Caco-2 (cell line): ENCODE measurements at regions not wholly inside any gene's neighbourhood (a gene's known extent, or its start where the extent isn't known, plus 50 kb on each side); places are given as distances from the start of the nearest gene placed in this dataset.

Experiments
- BruUV-seq: library from RNA; stranded (reverse); fragments of 400-500 nt; replicated peaks from 2 replicates; lab custom pipeline; 2021; lab: Mats Ljungman, UMichigan
- CTCF ChIA-PET: fragments of 300-600 bp; sonication (Branson Sonifier 250); formaldehyde crosslinking; loops from one replicate; lab custom pipeline; 2022; ENCODE audit warnings: antibody characterized with exemption; lab: Charles Lee
- POLR2A ChIA-PET: fragments of 300-600 bp; sonication (Branson Sonifier 250); formaldehyde crosslinking; loops from one replicate; lab custom pipeline; 2022; ENCODE audit warnings: antibody characterized with exemption; lab: Charles Lee
- DNase-seq, 2 experiments: peaks; one replicate each; pipeline versions ENCODE4 v3.0.0 to v3.0.0-alpha.2; 2020 to 2022
- H3K27me3 ChIP-seq: replicated peaks from 2 replicates; pipeline ENCODE4 v1.6.0; 2011; ENCODE audit warnings: low read length; ENCODE audit not compliant: control insufficient read depth, insufficient read depth
- H3K36me3 ChIP-seq: 2 replicates; pipeline ENCODE4 v1.5.1; 2011; ENCODE audit warnings: low read length; ENCODE audit not compliant: control insufficient read depth, insufficient read depth
- H3K4me1 ChIP-seq: fragments of 250-450 bp; sonication (Bioruptor Pico); 2 replicates; pipeline ENCODE4 v1.5.1; 2020; ENCODE audit warnings: mild to moderate bottlenecking
- H3K4me3 ChIP-seq: 2 replicates; pipeline ENCODE4 v1.5.1; 2011; ENCODE audit warnings: low read depth, mild to moderate bottlenecking, control low read depth, low read length
- H3K9me3 ChIP-seq: fragments of 250-450 bp; sonication (Bioruptor Pico); 2 replicates; pipeline ENCODE4 v1.5.1; 2020; ENCODE audit warnings: mild to moderate bottlenecking, moderate library complexity
- H3K27ac Mint-ChIP-seq: one replicate; pipeline ENCODE4 v1.8.0; 2022; ENCODE audit warnings: mixed read lengths; ENCODE audit not compliant: unreplicated experiment
- H3K27me3 Mint-ChIP-seq: one replicate; pipeline ENCODE4 v1.8.0; 2022; ENCODE audit warnings: mixed read lengths; ENCODE audit not compliant: insufficient read depth, unreplicated experiment
- H3K36me3 Mint-ChIP-seq: one replicate; pipeline ENCODE4 v1.8.0; 2022; ENCODE audit warnings: mild to moderate bottlenecking, mixed read lengths; ENCODE audit not compliant: insufficient read depth, unreplicated experiment
- H3K4me1 Mint-ChIP-seq: one replicate; pipeline ENCODE4 v1.8.0; 2022; ENCODE audit warnings: low read depth, mixed read lengths; ENCODE audit not compliant: unreplicated experiment
- H3K4me3 Mint-ChIP-seq: one replicate; pipeline ENCODE4 v1.8.0; 2022; ENCODE audit warnings: mild to moderate bottlenecking, moderate library complexity, mixed read lengths; ENCODE audit not compliant: unreplicated experiment
- H3K9me3 Mint-ChIP-seq: one replicate; pipeline ENCODE4 v1.8.0; 2022; ENCODE audit warnings: mixed read lengths; ENCODE audit not compliant: unreplicated experiment
- intact Hi-C: fragments of 100-400 bp; cut with micrococcal nuclease; formaldehyde crosslinking; loops from one replicate; pipeline ENCODE4 v1.10.0; 2022; ENCODE audit not compliant: unreplicated experiment
- TF ChIP-seq, protein P1 (sequence below), 2 experiments: fragments of 200-600 bp in 1 of 2; IDR thresholded peaks; 1 replicate in 1 of 2; 2 replicates in 1 of 2; pipeline versions ENCODE4 v1.5.1 to v1.8.0; 2011 to 2022; ENCODE audit warnings: antibody characterized with exemption in 1 of 2, control low read depth in 1 of 2, inconsistent platforms in 1 of 2, low read depth in 1 of 2, low read length in 1 of 2, mild to moderate bottlenecking in 1 of 2, moderate library complexity in 1 of 2; ENCODE audit not compliant: insufficient read depth in 1 of 2, severe bottlenecking in 1 of 2, unreplicated experiment in 1 of 2

DNA sequence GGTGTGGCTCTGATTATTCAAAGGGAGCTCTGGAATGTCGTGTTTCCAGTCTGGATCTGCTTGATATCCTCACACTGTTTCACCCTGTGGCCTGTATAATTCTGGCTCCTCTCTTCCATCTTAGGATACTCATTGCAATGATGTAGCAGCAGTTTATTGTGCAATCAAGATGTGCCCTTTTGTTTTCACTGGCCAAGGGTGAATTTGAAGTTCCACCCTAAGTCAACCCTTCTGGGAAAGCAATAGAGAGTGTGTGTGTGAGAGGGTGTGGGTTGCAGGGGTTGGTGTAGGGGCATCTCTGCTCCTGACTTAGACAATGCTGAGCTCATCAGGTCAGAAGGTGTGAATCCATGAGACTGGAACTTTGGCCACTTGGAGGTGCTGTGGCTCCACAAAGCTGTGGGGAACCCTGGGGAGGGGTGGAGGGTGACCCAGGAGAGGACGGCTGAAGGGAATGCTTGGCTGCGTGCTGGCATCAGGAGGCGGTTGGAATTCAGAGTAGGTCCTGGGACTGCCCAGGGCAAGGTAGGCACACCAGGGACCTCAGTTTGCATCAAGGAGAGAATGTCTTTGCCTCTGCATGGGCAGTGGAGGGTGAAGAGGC lies 118.0 kb upstream of the PRSS58 start:
- BruUV-seq = no TSS peak
- TF ChIP-seq, protein P1, sequence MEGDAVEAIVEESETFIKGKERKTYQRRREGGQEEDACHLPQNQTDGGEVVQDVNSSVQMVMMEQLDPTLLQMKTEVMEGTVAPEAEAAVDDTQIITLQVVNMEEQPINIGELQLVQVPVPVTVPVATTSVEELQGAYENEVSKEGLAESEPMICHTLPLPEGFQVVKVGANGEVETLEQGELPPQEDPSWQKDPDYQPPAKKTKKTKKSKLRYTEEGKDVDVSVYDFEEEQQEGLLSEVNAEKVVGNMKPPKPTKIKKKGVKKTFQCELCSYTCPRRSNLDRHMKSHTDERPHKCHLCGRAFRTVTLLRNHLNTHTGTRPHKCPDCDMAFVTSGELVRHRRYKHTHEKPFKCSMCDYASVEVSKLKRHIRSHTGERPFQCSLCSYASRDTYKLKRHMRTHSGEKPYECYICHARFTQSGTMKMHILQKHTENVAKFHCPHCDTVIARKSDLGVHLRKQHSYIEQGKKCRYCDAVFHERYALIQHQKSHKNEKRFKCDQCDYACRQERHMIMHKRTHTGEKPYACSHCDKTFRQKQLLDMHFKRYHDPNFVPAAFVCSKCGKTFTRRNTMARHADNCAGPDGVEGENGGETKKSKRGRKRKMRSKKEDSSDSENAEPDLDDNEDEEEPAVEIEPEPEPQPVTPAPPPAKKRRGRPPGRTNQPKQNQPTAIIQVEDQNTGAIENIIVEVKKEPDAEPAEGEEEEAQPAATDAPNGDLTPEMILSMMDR (IDR thresholded peaks at IDR 0.05; ENCODE audit: insufficient read depth in 1 of 2, low read depth in 1 of 2, low read length in 1 of 2, severe bottlenecking in 1 of 2, unreplicated experiment in 1 of 2) = peak in 1 of 2 experiments; percentile 44
- Mint-ChIP-seq H3K27ac (peak overlapping the region; percentile 85), H3K27me3 (peaks cover 3% of the 10 kb centered on the region), H3K36me3 (no peaks in the 10 kb centered on the region), H3K9me3 (no peaks in the 10 kb centered on the region), H3K4me3 (peak overlapping the region; percentile 16), H3K4me1 (peaks cover 23% of the 10 kb centered on the region)
- CTCF ChIA-PET = interaction anchor here (0.5 to 1.2 kb wide), 7 partner anchors 11 to 399 kb away, joined by 3 to 8 read pairs (median 3); no protein-coding TSS in a partner anchor
- peaks cover 9% of the 10 kb centered on the region for H3K4me1 ChIP-seq
- POLR2A ChIA-PET = interaction anchor here (0.6 to 0.7 kb wide), 2 partner anchors 14 to 674 kb away, joined by 3 to 9 read pairs; no protein-coding TSS in a partner anchor
- H3K27me3 ChIP-seq = no peaks in the 10 kb centered on the region
- intact Hi-C loops = loop anchor here (2.0 kb wide), 1 partner anchor 17 kb away; no protein-coding TSS in a partner anchor
- H3K9me3 ChIP-seq = no peaks in the 10 kb centered on the region
- H3K4me3 ChIP-seq = no peak overlapping the region
- DNase-seq = peak; percentile 73
- H3K36me3 ChIP-seq = no peaks in the 10 kb centered on the region

DNA sequence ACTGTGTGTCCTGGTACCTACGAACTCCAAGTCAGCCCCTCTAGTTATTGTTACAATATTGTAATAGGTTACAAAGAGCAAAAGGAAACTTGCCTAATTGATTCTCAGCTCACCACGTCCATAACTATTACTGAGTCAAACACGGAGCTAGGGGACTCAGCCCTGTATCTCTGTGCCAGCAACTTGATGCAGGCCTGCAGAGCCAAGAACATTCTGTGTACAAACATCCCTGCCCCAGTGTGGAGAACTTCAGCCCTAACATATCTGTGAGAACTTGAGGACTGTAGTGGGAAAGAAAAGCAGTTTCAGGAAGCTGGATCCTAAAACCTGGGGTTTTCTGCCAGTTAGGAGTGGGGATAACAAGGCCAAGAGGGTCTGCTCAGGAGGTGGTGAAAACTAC lies 114.9 kb upstream of the PRSS58 start:
- no peak for DNase-seq
- peaks cover 8% of the 10 kb centered on the region for H3K27me3 Mint-ChIP-seq
- no TSS peak for BruUV-seq
- no peaks in the 10 kb centered on the region for H3K9me3 ChIP-seq
- POLR2A ChIA-PET = no interaction called here
- TF ChIP-seq, protein P1 (IDR thresholded peaks at IDR 0.05; ENCODE audit: insufficient read depth in 1 of 2, low read depth in 1 of 2, low read length in 1 of 2, severe bottlenecking in 1 of 2, unreplicated experiment in 1 of 2) = no peak
- no peak overlapping the region for H3K27ac Mint-ChIP-seq
- H3K36me3 Mint-ChIP-seq = no peaks in the 10 kb centered on the region
- intact Hi-C loops = no loop called here
- no peak overlapping the region for H3K4me3 Mint-ChIP-seq
- H3K9me3 Mint-ChIP-seq = peaks cover 15% of the 10 kb centered on the region
- peaks cover 16% of the 10 kb centered on the region for H3K4me1 Mint-ChIP-seq
- H3K4me1 ChIP-seq = peaks cover 9% of the 10 kb centered on the region
- no peak overlapping the region for H3K4me3 ChIP-seq
- CTCF ChIA-PET = no interaction called here
- no peaks in the 10 kb centered on the region for H3K27me3 ChIP-seq
- H3K36me3 ChIP-seq = no peaks in the 10 kb centered on the region

DNA sequence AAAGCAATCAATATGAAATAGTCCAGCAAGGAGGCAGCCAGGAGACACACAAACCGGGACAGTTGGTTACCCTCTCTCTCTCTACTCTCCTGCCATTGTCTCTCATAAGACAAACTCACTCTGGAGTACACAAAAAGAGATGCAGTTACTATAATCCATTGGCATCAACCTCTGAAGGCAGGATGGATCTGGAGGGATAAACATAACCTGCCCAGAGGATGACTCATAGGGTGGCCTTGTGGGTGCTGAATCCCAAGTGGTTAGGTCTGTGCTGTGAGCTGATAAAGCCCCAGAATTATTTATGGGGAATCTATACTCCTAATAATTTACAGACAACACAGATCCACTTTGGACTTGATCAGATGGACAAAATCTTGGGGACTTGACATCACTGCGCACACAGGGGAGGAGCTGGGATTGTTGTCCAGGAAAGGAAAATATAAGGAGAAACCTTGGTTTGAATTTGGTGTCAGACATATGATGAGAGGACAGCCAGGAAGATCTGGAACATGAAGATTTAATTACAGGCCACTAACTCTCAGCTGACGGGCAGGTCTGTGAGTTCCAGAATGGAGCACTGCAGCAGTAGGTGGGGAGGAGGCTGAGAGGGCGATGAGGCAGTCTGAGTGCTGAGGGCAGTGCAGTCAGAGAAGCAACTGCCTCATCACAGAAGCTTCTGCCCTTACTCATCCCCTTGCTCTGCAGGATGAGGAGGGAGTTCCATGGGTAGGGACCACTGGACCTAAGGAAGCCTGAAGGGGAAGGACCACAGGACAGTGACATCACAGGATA lies 113.9 kb upstream of the PRSS58 start:
- no peak for DNase-seq
- no peaks in the 10 kb centered on the region for H3K27me3 ChIP-seq
- peaks cover 9% of the 10 kb centered on the region for H3K4me1 ChIP-seq
- CTCF ChIA-PET = no interaction called here
- no peak overlapping the region for H3K4me3 ChIP-seq
- Mint-ChIP-seq H3K4me3 (no peak overlapping the region), H3K4me1 (peaks cover 14% of the 10 kb centered on the region), H3K27ac (no peak overlapping the region), H3K36me3 (no peaks in the 10 kb centered on the region), H3K27me3 (peaks cover 8% of the 10 kb centered on the region), H3K9me3 (peaks cover 19% of the 10 kb centered on the region)
- H3K36me3 ChIP-seq = no peaks in the 10 kb centered on the region
- no peaks in the 10 kb centered on the region; the same call in 1 of the 2 replicates for H3K9me3 ChIP-seq
- intact Hi-C loops = no loop called here
- BruUV-seq = no TSS peak
- TF ChIP-seq, protein P1 (IDR thresholded peaks at IDR 0.05; ENCODE audit: insufficient read depth in 1 of 2, low read depth in 1 of 2, low read length in 1 of 2, severe bottlenecking in 1 of 2, unreplicated experiment in 1 of 2) = no peak
- POLR2A ChIA-PET = no interaction called here
